Thymus (tissue), 11 donors: ENCODE measurements at regions not wholly inside any gene's neighbourhood (a gene's known extent, or its start where the extent isn't known, plus 50 kb on each side); places are given as distances from the start of the nearest gene placed in this dataset.

Experiments
- DNase-seq, 9 donors: peaks; one replicate each; pipeline ENCODE4 v3.0.0-alpha.2; 2013; ENCODE audit warnings: low spot score in 9 of 9, low read depth in 6 of 9, missing footprints in 1 of 9
- H3K27ac ChIP-seq, 2 donors: one replicate each; pipeline ENCODE4 v1.5.1; 2013; ENCODE audit warnings: control low read depth in 1 of 2, low read depth in 1 of 2, low read length in 1 of 2, mild to moderate bottlenecking in 1 of 2, moderate library complexity in 1 of 2
- H3K27me3 ChIP-seq, 2 donors: one replicate each; pipeline ENCODE4 v1.5.1; 2013; ENCODE audit warnings: low read length in 1 of 2; ENCODE audit not compliant: control insufficient read depth in 2 of 2, insufficient read depth in 1 of 2
- H3K36me3 ChIP-seq, 2 donors: one replicate each; pipeline ENCODE4 v1.5.1; 2013; ENCODE audit warnings: low read length in 1 of 2, mild to moderate bottlenecking in 1 of 2, moderate library complexity in 1 of 2; ENCODE audit not compliant: control insufficient read depth in 2 of 2, insufficient read depth in 2 of 2
- H3K4me1 ChIP-seq, 2 donors: one replicate each; pipeline ENCODE4 v1.5.1; 2013; ENCODE audit warnings: low read length in 2 of 2; ENCODE audit not compliant: control insufficient read depth in 2 of 2, insufficient read depth in 2 of 2
- H3K4me3 ChIP-seq, 2 donors: one replicate each; pipeline ENCODE4 v1.5.1; 2013; ENCODE audit warnings: low read length in 2 of 2, control low read depth in 1 of 2, mild to moderate bottlenecking in 1 of 2
- H3K9me3 ChIP-seq, 2 donors: one replicate each; pipeline ENCODE4 v1.5.1; 2013; ENCODE audit warnings: low read length in 1 of 2, mild to moderate bottlenecking in 1 of 2; ENCODE audit not compliant: control insufficient read depth in 2 of 2, insufficient read depth in 1 of 2
- WGBS: extraction: QIAGEN DNeasy Blood & Tissue Kit; methylation state at CpG from one replicate; pipeline ENCODE4 v1.1.7; 2013; 5-methylcytosine and 5-hydroxymethylcytosine counted together
- donor health status: healthy.

DNA sequence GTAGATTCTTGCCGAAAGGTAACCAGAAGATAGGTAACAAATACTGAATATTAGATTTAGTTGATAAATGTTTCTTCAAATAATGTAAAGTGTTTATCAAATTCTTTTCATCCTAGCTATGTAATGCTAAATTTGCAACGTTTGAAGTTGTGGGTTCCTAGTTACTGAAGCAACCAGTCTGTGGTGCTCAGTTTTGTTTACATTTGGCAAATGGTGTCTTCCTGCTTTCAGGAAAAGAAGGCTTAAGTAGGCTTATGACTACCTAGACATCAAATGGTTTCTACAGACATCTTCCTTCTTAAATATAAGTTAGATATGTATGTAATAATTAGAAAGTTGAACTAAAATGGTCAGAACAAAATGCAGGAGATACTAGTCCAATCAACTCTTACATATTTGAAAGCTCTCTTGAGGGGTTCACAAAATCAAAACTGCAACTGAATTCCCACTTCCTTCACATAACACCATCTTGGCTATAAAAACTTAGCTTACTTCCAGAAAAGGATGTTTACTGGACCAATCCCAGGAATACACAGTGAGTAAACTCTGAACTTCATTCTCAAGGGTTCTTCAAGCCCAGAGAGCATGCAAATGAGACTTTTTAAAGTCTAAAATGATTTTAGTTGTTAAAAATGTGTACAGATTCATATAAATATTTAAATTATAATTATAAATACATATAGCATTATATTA lies 125.7 kb upstream of the ITGA1 start:
- H3K27ac ChIP-seq: no peak overlapping the region
- 67% methylated on average over 2 of the region's 2 CpGs for WGBS
- DNase-seq: no peak
- no peaks in the 10 kb centered on the region for H3K36me3 ChIP-seq
- H3K4me1 ChIP-seq: no peaks in the 10 kb centered on the region
- H3K27me3 ChIP-seq: no peaks in the 10 kb centered on the region
- H3K4me3 ChIP-seq: no peak overlapping the region
- no peaks in the 10 kb centered on the region for H3K9me3 ChIP-seq

DNA sequence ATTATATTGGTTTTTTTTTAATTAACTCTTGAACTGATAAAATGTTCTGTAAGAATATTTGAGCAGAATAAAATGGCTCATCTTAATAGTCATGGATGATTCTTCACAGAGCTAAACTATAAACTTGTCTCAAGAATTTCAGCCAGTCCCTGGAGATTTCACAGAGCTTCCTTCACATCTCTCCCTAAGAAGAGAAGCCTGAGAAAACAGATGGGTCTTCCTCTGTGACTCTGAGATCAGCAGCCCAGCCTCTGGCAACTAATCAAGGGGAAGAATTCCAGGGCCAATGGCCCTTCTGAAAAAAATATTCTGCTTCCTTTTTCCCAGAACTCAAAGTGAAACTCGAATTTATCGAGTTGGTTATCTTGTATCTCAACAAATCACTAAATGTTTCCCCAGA lies 122.2 kb upstream of the ITGA1 start:
- Histone ChIP-seq H3K27ac (no peak overlapping the region), H3K4me1 (no peaks in the 10 kb centered on the region), H3K4me3 (no peak overlapping the region), H3K9me3 (no peaks in the 10 kb centered on the region), H3K36me3 (no peaks in the 10 kb centered on the region), H3K27me3 (no peaks in the 10 kb centered on the region)
- WGBS: 35% methylated on average over 2 of the region's 2 CpGs
- no peak for DNase-seq

DNA sequence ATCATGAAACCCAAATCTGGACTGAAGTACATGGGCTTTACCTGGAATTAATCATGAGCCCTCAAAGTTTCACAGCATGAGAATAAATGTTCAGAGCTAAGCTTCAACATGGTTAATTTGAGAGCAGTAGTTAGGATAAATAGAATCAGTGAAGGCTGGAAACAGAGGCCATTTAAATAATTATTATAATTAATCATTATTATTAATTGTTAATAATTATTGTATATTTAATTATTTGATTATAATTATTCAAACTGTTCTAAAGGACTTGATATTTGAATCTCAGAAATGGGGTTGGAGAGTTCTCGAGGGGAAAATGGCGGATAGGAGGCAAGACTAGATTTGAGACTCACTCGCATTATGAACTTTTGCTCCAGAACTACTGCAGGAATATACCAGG lies 119.6 kb upstream of the ITGA1 start:
- WGBS: 98% methylated on average over 3 of the region's 3 CpGs
- no peak for DNase-seq
- no peak overlapping the region for H3K4me3 ChIP-seq

DNA sequence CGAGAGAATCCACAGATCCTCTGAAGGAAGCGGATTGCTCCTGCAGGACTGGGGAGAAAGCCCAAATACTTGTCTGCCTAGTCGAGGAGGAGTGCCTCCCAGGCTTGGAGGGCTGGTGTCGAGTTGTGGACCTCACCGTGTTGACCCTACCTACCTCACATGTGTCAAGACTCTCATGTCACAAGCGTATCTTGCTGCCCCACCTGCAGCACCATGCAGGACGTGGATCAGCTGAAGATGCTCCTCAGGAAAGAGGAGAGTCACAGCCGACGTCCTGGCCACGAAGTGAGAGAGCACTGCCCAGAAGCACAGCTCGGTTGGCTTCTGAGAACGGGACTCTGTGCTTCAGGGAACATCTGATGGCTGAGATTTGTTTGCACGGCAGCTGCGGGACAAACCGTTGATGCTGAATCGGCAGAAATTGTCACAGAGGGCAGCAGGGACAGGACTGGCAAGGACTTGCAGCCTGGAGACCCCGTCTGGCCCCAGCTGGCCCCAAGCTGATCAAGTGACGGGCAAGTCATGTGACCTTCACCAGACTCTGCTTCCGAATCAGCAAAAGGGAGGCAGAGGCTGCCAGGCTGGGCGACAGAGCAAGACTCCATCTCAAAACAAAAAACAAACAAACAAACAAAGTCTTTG lies 119.1 kb upstream of the ITGA1 start:
- Histone ChIP-seq H3K27ac (no peak overlapping the region), H3K36me3 (no peaks in the 10 kb centered on the region), H3K4me3 (no peak overlapping the region), H3K27me3 (no peaks in the 10 kb centered on the region), H3K9me3 (no peaks in the 10 kb centered on the region), H3K4me1 (peaks cover 0 to 3% of the 10 kb centered on the region in 2 donors)
- no peak for DNase-seq
- 94% methylated on average over 20 of the region's 20 CpGs for WGBS

More for the DNA sequence above, 119.6 kb upstream of the ITGA1 start:
- no peaks in the 10 kb centered on the region for H3K9me3 ChIP-seq
- H3K27ac ChIP-seq: no peak overlapping the region
- H3K4me1 ChIP-seq: no peaks in the 10 kb centered on the region
- no peaks in the 10 kb centered on the region for H3K36me3 ChIP-seq
- H3K27me3 ChIP-seq: no peaks in the 10 kb centered on the region

DNA sequence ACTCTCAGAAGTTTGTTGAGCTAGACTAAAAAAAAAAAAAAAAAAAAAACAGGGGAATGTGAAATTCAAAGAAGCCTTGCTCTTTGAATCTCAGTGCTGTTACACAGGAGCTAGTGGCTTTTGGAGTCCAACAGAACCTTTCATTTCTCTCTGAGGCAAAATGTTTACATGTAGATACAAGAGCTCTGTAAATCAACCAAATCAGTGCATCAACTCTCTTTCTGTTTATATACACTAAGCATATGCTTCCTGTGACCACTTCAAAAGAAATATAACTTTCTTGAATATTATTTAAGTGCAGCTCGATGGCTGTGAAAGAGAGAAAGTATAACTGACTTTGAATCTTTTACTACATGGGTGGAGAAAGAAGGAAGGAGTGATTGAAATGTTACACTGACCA lies 115.3 kb upstream of the ITGA1 start:
- Histone ChIP-seq H3K9me3 (no peaks in the 10 kb centered on the region), H3K27ac (no peak overlapping the region), H3K4me1 (peaks cover 5 to 8% of the 10 kb centered on the region in 2 donors), H3K36me3 (no peaks in the 10 kb centered on the region), H3K4me3 (no peak overlapping the region), H3K27me3 (no peaks in the 10 kb centered on the region)
- peak in 1 of 9 donors; percentile 13 for DNase-seq
- WGBS: 14% methylated on average over 1 of the region's 1 CpG

DNA sequence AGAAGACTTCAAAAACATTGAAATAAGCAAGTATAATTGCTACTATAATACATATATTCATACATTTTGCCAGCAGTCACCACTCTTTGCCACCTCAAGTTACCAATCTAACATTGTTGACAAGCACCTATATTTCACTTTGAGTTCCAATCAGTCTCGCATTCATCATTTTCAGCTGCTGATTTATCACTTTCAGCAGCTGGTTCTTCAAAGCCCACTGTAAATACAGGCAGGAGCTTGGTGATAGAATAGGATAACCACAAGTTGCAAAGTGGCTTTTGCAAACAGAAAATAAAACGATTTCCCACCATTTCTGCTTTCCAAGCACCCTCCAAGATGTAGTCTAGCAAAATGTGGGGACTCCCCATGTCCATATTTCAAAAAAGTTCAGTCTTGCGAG lies 114.2 kb upstream of the ITGA1 start:
- H3K36me3 ChIP-seq: no peaks in the 10 kb centered on the region
- no peaks in the 10 kb centered on the region for H3K27me3 ChIP-seq
- DNase-seq: peak in 1 of 9 donors; percentile 33
- H3K9me3 ChIP-seq: no peaks in the 10 kb centered on the region
- H3K27ac ChIP-seq: no peak overlapping the region
- peaks cover 5 to 8% of the 10 kb centered on the region in 2 donors for H3K4me1 ChIP-seq
- H3K4me3 ChIP-seq: no peak overlapping the region
- WGBS: 36% methylated on average over 3 of the region's 3 CpGs

DNA sequence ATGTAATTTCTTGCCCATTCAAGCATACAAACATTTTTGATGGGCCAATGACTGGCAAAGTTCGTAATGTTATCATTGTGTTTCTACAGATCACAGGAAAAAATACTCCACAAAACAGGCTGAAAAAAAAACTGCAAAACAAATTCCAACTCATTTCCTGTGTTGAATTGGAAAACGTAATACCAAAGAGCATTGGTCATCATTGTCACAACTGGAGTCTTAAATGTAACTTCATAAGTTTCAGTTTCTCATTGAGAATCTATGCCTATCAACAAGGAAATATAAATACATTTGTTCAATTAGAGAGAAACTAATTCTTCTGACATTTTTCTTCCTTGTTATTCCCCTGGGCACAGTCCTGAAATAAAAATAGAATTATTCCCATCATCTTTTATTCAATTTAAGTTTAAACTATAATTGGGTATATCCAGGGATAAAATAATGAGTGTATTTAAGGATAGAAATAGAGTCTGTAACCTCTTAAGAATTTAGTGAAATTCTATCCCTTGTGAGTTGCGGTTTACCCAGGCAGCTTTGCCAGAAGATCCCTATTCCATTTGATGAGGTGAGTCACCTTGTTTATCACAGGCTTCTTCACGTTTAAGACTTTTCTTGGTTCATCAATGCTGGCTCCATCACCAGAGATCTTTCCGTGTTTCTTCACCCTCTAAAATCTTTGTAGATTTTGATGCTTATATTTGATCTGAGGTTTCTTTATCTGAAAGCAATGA lies 112.7 kb upstream of the ITGA1 start:
- no peaks in the 10 kb centered on the region for H3K9me3 ChIP-seq
- H3K27me3 ChIP-seq: no peaks in the 10 kb centered on the region
- H3K36me3 ChIP-seq: no peaks in the 10 kb centered on the region
- 89% methylated on average over 5 of the region's 5 CpGs for WGBS
- H3K27ac ChIP-seq: no peak overlapping the region
- H3K4me3 ChIP-seq: no peak overlapping the region
- DNase-seq: no peak
- peaks cover 5 to 8% of the 10 kb centered on the region in 2 donors for H3K4me1 ChIP-seq

DNA sequence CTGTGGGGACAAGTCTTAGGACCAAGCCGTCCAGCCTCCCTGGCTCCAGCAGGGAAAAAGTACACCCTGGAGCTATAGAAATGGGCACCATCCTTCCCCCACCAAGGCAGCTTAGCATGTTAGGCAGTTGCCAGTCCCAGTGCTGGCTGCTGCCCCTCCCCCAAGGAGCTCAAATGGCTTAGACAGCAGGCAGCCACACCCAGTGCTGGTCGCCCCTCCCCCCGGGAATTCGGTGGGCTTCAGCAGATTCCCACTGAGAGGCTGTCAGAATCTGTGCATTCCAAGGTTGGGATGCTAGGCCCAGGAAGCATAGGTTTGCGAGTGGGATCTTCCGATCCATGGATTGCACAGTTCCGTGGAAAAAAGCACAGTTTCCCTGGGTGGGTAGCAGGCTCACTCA lies 105.2 kb upstream of the ITGA1 start:
- Histone ChIP-seq H3K4me3 (no peak overlapping the region), H3K27me3 (no peaks in the 10 kb centered on the region), H3K27ac (no peak overlapping the region), H3K36me3 (no peaks in the 10 kb centered on the region), H3K4me1 (no peaks in the 10 kb centered on the region), H3K9me3 (no peaks in the 10 kb centered on the region)
- WGBS: 87% methylated on average over 7 of the region's 7 CpGs
- no peak for DNase-seq

DNA sequence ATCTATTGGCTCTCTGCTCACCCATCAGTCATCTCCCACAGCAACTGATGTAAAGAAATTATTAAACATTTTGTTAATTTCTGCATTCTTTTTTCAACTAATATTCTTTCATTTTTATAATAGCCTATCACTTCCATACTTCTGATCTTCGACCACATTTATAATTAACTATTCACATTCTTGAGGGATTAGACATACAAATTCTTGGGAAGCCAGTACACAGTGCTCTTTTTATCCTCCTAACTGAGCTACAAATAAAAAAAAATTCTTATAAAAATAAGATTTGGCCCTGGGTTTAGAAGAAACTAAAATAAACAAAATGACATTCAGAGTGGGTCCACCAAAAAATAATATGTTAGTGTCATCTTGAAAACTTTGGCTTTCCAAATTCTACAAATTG lies 103.7 kb upstream of the ITGA1 start:
- no peak for DNase-seq
- Histone ChIP-seq H3K9me3 (no peaks in the 10 kb centered on the region), H3K36me3 (no peaks in the 10 kb centered on the region), H3K4me1 (no peaks in the 10 kb centered on the region), H3K27me3 (no peaks in the 10 kb centered on the region), H3K4me3 (no peak overlapping the region), H3K27ac (no peak overlapping the region)
- 94% methylated on average over 1 of the region's 1 CpG for WGBS
